ENCODE measurements at regions not wholly inside any gene's neighbourhood (a gene's known extent, or its start where the extent isn't known, plus 50 kb on each side); places are given as distances from the start of the nearest gene placed in this dataset.
A peak's percentile ranks its signal among the peaks of the same experiment; 100 is the strongest.

- no peak for TF ChIP-seq EP300 (IDR thresholded peaks at IDR 0.05)
- TF ChIP-seq CTCF (IDR thresholded peaks at IDR 0.05): no peak
- no peak for TF ChIP-seq POLR2AphosphoS5 (IDR thresholded peaks at IDR 0.05)
- no peak for TF ChIP-seq POLR2A (IDR thresholded peaks at IDR 0.05)
- intact Hi-C loops (cut with DNase I; ENCODE audit: low total_unique reads): no loop called here
- Histone ChIP-seq H3K9me3 (no peaks in the 10 kb centered on the region), H3K36me3 (no peaks in the 10 kb centered on the region), H3K4me3 (no peak overlapping the region), H3K4me1 (peaks cover 0 to 5% (median 0%) of the 10 kb centered on the region in 4 donors), H3K27ac (no peak overlapping the region), H3K27me3 (no peaks in the 10 kb centered on the region)
- DNase-seq: no peak
- 77 to 88% (median 85%) methylated on average over 2 of the region's 2 CpGs for WGBS, 5 donors
These were observed 320.7 kb downstream of the MAP2K4 start for GRCh38 chr17:12341328-12341727.

- Histone ChIP-seq H3K4me3 (no peak overlapping the region), H3K9me3 (no peaks in the 10 kb centered on the region), H3K27ac (no peak overlapping the region), H3K27me3 (no peaks in the 10 kb centered on the region), H3K4me1 (peaks cover 0 to 5% (median 0%) of the 10 kb centered on the region in 4 donors), H3K36me3 (no peaks in the 10 kb centered on the region)
- TF ChIP-seq POLR2AphosphoS5 (IDR thresholded peaks at IDR 0.05): no peak
- no peak for TF ChIP-seq POLR2A (IDR thresholded peaks at IDR 0.05)
- no peak for TF ChIP-seq EP300 (IDR thresholded peaks at IDR 0.05)
- TF ChIP-seq CTCF (IDR thresholded peaks at IDR 0.05): no peak
- no peak for DNase-seq
- 54 to 82% (median 74%) methylated on average over 6 of the region's 6 CpGs for WGBS, 5 donors
- intact Hi-C loops (cut with DNase I; ENCODE audit: low total_unique reads): no loop called here
These were observed 321.5 kb downstream of the MAP2K4 start for GRCh38 chr17:12342161-12342560.

- Histone ChIP-seq H3K27ac (no peak overlapping the region), H3K27me3 (no peaks in the 10 kb centered on the region), H3K4me3 (no peak overlapping the region), H3K9me3 (no peaks in the 10 kb centered on the region), H3K4me1 (peaks cover 0 to 5% (median 0%) of the 10 kb centered on the region in 4 donors), H3K36me3 (no peaks in the 10 kb centered on the region)
- 43 to 56% (median 55%) methylated on average over 7 of the region's 7 CpGs for WGBS, 5 donors
- peak; percentile 36 to 62 for DNase-seq
- intact Hi-C loops (cut with DNase I; ENCODE audit: low total_unique reads): no loop called here
- TF ChIP-seq EP300 (IDR thresholded peaks at IDR 0.05): no peak
- TF ChIP-seq POLR2AphosphoS5 (IDR thresholded peaks at IDR 0.05): no peak
- peak in 4 of 7 experiments; percentile 20 to 54 (median 47) for TF ChIP-seq CTCF (IDR thresholded peaks at IDR 0.05)
- TF ChIP-seq POLR2A (IDR thresholded peaks at IDR 0.05): no peak
These were observed 322.1 kb downstream of the MAP2K4 start for GRCh38 chr17:12342609-12343435.

GRCh38 chr17:12348476-12348875 lies 317.2 kb upstream of the MYOCD start:
- H3K9me3 ChIP-seq: no peaks in the 10 kb centered on the region
- TF ChIP-seq POLR2AphosphoS5 (IDR thresholded peaks at IDR 0.05) (no peak), CTCF (IDR thresholded peaks at IDR 0.05) (no peak), POLR2A (IDR thresholded peaks at IDR 0.05) (no peak), EP300 (IDR thresholded peaks at IDR 0.05) (no peak)
- no peaks in the 10 kb centered on the region for H3K27me3 ChIP-seq
- no peaks in the 10 kb centered on the region for H3K36me3 ChIP-seq
- DNase-seq: no peak
- H3K4me1 ChIP-seq: no peaks in the 10 kb centered on the region
- no peak overlapping the region for H3K27ac ChIP-seq
- intact Hi-C loops (cut with DNase I; ENCODE audit: low total_unique reads): no loop called here
- no peak overlapping the region for H3K4me3 ChIP-seq
- 18 to 46% (median 25%) methylated on average over 2 of the region's 2 CpGs for WGBS, 5 donors
